GM19438 (cell line): ENCODE measurements at regions not wholly inside any gene's neighbourhood (a gene's known extent, or its start where the extent isn't known, plus 50 kb on each side); places are given as distances from the start of the nearest gene placed in this dataset.

ENCODE experiments used
- ATAC-seq: cut with Tn5 transposase; IDR thresholded peaks from one replicate; pipeline ENCODE4 v1.9.1; 2021; ENCODE audit warnings: low read depth; ENCODE audit not compliant: unreplicated experiment

GRCh38 chr2:198720266-198720665 is 737.5 kb downstream of the SATB2 start:
- ATAC-seq = no peak

- ATAC-seq = no peak
Observed at GRCh38 chr2:198717451-198717850, 740.3 kb downstream of the SATB2 start.

- no peak for ATAC-seq
Observed at GRCh38 chr2:198715302-198715835, 742.4 kb downstream of the SATB2 start.

GRCh38 chr2:198712485-198712884 is 745.3 kb downstream of the SATB2 start:
- ATAC-seq = no peak

- ATAC-seq = no peak
Observed at GRCh38 chr2:198711484-198711883, 746.3 kb downstream of the SATB2 start.

GRCh38 chr2:198710562-198710961 is 747.2 kb downstream of the SATB2 start:
- ATAC-seq = no peak

GRCh38 chr2:198706476-198707082 is 751.2 kb downstream of the SATB2 start:
- no peak for ATAC-seq

GRCh38 chr2:198703281-198703680 is 754.5 kb downstream of the SATB2 start:
- ATAC-seq = no peak

- ATAC-seq = no peak
Observed at GRCh38 chr2:198702796-198703195, 754.9 kb downstream of the SATB2 start.

GRCh38 chr2:198701481-198701880 is 756.3 kb downstream of the SATB2 start:
- no peak for ATAC-seq

GRCh38 chr2:198700319-198700718 is 757.4 kb downstream of the SATB2 start:
- ATAC-seq = no peak

- ATAC-seq = no peak
Observed at GRCh38 chr2:198698230-198698629, 759.5 kb downstream of the SATB2 start.

GRCh38 chr2:198697794-198698193 is 759.9 kb downstream of the SATB2 start:
- no peak for ATAC-seq

- no peak for ATAC-seq
Observed at GRCh38 chr2:198697218-198697617, 760.5 kb downstream of the SATB2 start.

GRCh38 chr2:198695879-198696278 is 761.9 kb downstream of the SATB2 start:
- no peak for ATAC-seq

- ATAC-seq = no peak
Observed at GRCh38 chr2:198692907-198693510, 764.7 kb downstream of the SATB2 start.

- ATAC-seq = no peak
Observed at GRCh38 chr2:198691236-198691635, 766.5 kb downstream of the SATB2 start.

- no peak for ATAC-seq
Observed at GRCh38 chr2:198664321-198664720, 793.4 kb downstream of the SATB2 start.

- ATAC-seq = no peak
Observed at GRCh38 chr2:198662905-198663304, 794.8 kb downstream of the SATB2 start.

GRCh38 chr2:198660501-198660900 is 797.2 kb downstream of the SATB2 start:
- ATAC-seq = no peak

GRCh38 chr2:198659096-198659870 is 798.5 kb downstream of the SATB2 start:
- ATAC-seq = no peak
